CD4-positive, alpha-beta T cell treated with Interleukin-21 for 1 hour (primary cell): ENCODE measurements at regions not wholly inside any gene's neighbourhood (a gene's known extent, or its start where the extent isn't known, plus 50 kb on each side); places are given as distances from the start of the nearest gene placed in this dataset.

Experiments used
- DNase-seq: peaks from one replicate; pipeline ENCODE4 v3.0.0-alpha.2; 2020

GRCh38 chr15:37880009-37880834 is 54.2 kb upstream of the TMCO5A start:
- DNase-seq, result no peak

GRCh38 chr15:37880835-37881153 is 53.6 kb upstream of the TMCO5A start:
- DNase-seq, result no peak

GRCh38 chr15:37881237-37882013 is 53.0 kb upstream of the TMCO5A start:
- no peak for DNase-seq

GRCh38 chr15:37882640-37883039 is 51.8 kb upstream of the TMCO5A start:
- DNase-seq, result no peak
